ENCODE measurements at regions not wholly inside any gene's neighbourhood (a gene's known extent, or its start where the extent isn't known, plus 50 kb on each side); places are given as distances from the start of the nearest gene placed in this dataset.

- TF ChIP-seq, protein P1, sequence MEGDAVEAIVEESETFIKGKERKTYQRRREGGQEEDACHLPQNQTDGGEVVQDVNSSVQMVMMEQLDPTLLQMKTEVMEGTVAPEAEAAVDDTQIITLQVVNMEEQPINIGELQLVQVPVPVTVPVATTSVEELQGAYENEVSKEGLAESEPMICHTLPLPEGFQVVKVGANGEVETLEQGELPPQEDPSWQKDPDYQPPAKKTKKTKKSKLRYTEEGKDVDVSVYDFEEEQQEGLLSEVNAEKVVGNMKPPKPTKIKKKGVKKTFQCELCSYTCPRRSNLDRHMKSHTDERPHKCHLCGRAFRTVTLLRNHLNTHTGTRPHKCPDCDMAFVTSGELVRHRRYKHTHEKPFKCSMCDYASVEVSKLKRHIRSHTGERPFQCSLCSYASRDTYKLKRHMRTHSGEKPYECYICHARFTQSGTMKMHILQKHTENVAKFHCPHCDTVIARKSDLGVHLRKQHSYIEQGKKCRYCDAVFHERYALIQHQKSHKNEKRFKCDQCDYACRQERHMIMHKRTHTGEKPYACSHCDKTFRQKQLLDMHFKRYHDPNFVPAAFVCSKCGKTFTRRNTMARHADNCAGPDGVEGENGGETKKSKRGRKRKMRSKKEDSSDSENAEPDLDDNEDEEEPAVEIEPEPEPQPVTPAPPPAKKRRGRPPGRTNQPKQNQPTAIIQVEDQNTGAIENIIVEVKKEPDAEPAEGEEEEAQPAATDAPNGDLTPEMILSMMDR (IDR thresholded peaks at IDR 0.05; ENCODE audit: low read depth, low read length), result no peak
- TF ChIP-seq EZH2phosphoT487 (IDR thresholded peaks at IDR 0.05; ENCODE audit: low read depth), result no peak
Measured at GRCh38 chr19:31940396-31940795, 405.0 kb upstream of the ZNF507 start.

Measured in OCI-LY3 (cell line).